GM12865 (cell line): ENCODE measurements at regions not wholly inside any gene's neighbourhood (a gene's known extent, or its start where the extent isn't known, plus 50 kb on each side); places are given as distances from the start of the nearest gene placed in this dataset.

Source experiments
- DNase-seq: peaks from one replicate; pipeline ENCODE4 v3.0.0; 2010; ENCODE audit warnings: low read depth
- H3K4me3 ChIP-seq: 2 replicates; pipeline ENCODE4 v1.5.1; 2011; ENCODE audit warnings: mild to moderate bottlenecking, low read depth, low read length, control low read depth
- CTCF ChIP-seq: IDR thresholded peaks from 2 replicates; pipeline ENCODE4 v1.5.1; 2011; ENCODE audit warnings: low read length, control low read depth, low read depth, inconsistent platforms; ENCODE audit not compliant: insufficient read depth; ENCODE audit errors: missing control alignments

- H3K4me3 ChIP-seq: no peak overlapping the region
- no peak for TF ChIP-seq CTCF
- DNase-seq: no peak
These were observed 73.4 kb downstream of the PITPNM2 start for GRCh38 chr12:123077298-123078119.

- DNase-seq: peak; percentile 68
- no peak for TF ChIP-seq CTCF
- H3K4me3 ChIP-seq: no peak overlapping the region
These were observed 74.1 kb downstream of the PITPNM2 start for GRCh38 chr12:123076604-123077297.

GRCh38 chr12:123075646-123076171, 75.2 kb downstream of the PITPNM2 start:
- no peak overlapping the region for H3K4me3 ChIP-seq
- peak; percentile 49 for DNase-seq
- TF ChIP-seq CTCF: no peak

DNA sequence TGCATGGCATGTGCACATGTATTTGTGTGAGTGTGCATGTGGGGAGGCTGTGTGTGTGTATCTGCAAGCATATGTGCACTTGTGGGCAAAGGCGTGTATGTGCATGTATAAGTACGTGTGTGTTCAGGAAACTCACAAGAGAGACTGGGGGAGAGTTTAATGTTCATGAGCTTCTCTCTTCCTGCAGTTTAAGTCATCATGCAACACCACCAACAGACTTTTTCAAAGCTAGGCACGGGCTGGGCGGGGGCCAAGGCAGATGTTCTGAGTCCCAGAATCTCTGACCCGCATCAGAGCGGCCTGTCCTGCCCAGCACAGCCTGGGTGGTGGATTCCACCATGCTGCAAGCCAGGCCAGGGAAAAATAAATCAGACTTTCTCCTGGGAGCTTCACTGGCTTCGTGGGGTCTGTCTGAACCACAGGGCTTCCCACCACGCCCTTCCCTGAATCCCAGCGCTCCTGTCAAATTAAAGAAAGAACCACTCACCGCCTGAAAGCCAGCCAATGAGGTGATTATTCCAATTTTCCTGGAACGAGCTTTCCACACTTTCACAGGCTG, 75.7 kb downstream of the PITPNM2 start:
- H3K4me3 ChIP-seq: no peak overlapping the region
- no peak for DNase-seq
- TF ChIP-seq CTCF: no peak

DNA sequence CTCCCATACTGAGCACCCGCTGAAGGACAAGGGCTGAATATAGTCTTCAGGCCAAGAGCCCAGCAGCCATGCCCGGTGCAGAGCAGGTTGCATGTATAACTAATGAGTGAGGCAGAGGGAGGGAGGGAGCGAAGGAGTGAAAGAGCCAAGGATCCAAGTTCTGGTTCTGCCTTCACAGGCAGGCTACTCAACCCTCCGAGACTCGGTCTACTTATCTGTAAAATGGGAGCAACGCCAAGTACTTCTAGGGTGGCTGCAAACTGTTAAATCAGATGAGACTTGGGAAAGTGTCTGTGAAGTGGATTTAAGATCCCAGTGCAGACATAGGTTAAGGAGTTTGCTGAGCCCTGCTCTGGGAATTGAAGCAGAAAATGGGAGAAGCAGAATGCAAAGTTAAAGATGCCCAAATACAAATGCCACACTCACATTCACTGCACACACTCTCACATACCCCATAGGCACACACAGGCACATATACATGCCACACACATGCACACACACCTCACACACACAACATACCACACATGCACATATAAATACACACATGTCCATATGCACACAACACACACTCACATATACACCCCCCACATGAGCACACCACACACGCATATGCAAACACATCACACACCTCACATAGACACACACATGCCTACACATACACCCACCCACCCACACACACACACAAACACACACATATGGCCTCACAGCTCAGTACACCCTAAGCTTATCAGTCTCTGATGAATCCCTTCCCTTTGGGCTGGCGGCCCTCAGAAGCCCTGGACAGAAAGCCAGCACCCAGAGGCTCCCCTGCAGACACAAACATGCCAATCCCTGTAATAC, 76.7 kb downstream of the PITPNM2 start:
- TF ChIP-seq CTCF: no peak
- H3K4me3 ChIP-seq: no peak overlapping the region
- no peak for DNase-seq

DNA sequence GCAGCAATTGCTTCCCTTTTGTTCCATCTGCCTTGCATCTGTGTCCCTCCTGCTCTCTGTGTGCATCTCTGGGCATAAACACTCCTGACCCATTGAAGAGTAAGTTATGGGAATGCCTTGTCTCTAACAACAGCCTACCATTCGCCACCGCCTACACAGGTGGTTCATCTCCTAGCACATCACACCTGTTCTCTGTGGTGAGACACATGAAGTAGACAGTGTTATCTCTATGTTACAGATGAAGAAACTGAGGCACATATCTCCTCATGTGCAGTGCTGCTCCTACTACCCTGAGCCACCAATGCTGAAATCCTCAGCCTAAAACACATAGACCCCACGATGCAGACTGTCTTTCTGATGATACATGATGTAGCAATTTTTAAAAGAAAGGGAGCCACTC, 77.6 kb downstream of the PITPNM2 start:
- DNase-seq: no peak
- TF ChIP-seq CTCF: no peak
- H3K4me3 ChIP-seq: no peak overlapping the region
